Ovary (tissue), 3 donors: ENCODE measurements at regions not wholly inside any gene's neighbourhood (a gene's known extent, or its start where the extent isn't known, plus 50 kb on each side); places are given as distances from the start of the nearest gene placed in this dataset.

Experiments used
- CTCF ChIP-seq, 3 donors: fragments of 450-650 bp in 2 of 3; fragments of 200-600 bp in 1 of 3; IDR thresholded peaks; one replicate each; pipeline versions ENCODE4 v1.5.1 to v1.8.0; 2016 to 2022; ENCODE audit warnings: antibody characterized with exemption in 3 of 3, mild to moderate bottlenecking in 1 of 3
- EP300 ChIP-seq: sonication (generic); formaldehyde crosslinking; IDR thresholded peaks from one replicate; pipeline ENCODE4 v1.6.1; 2017; ENCODE audit warnings: antibody characterized with exemption
- donor health status: DM: no; HTN: no; CAD: no.

GRCh38 chr3:145716519-145716918, 444.5 kb downstream of the PLOD2 start:
- TF ChIP-seq EP300 = no peak
- TF ChIP-seq CTCF (IDR thresholded peaks at IDR 0.05) = no peak
